ENCODE measurements at regions not wholly inside any gene's neighbourhood (a gene's known extent, or its start where the extent isn't known, plus 50 kb on each side); places are given as distances from the start of the nearest gene placed in this dataset.

GRCh38 chr9:120308495-120308894, 271.5 kb downstream of the CDK5RAP2 start:
- intact Hi-C loops (cut with micrococcal nuclease; ENCODE audit: unreplicated experiment) = no loop called here
- H3K27ac Mint-ChIP-seq (ENCODE audit: unreplicated experiment) = no peak overlapping the region
- no peak overlapping the region for H3K4me3 Mint-ChIP-seq (ENCODE audit: unreplicated experiment)
- TF ChIP-seq CTCF (IDR thresholded peaks at IDR 0.05; ENCODE audit: insufficient read depth in 1 of 2, low read depth in 1 of 2, low read length in 1 of 2, severe bottlenecking in 1 of 2, unreplicated experiment in 1 of 2) = no peak
- no TSS peak for BruUV-seq (replicated peaks)
- H3K27me3 ChIP-seq (replicated peaks; ENCODE audit: control insufficient read depth, insufficient read depth, low read length) = no peaks in the 10 kb centered on the region
- H3K4me1 ChIP-seq = no peaks in the 10 kb centered on the region
- no peak overlapping the region for H3K4me3 ChIP-seq (ENCODE audit: low read depth, low read length)
- ChIA-PET POLR2A (no interaction called here), CTCF (no interaction called here)
- H3K36me3 Mint-ChIP-seq (ENCODE audit: insufficient read depth, unreplicated experiment) = no peaks in the 10 kb centered on the region
- peak in 1 of 2 experiments; percentile 4 for DNase-seq
- H3K36me3 ChIP-seq (ENCODE audit: control insufficient read depth, insufficient read depth, low read length) = no peaks in the 10 kb centered on the region
- no peaks in the 10 kb centered on the region; the same call in 1 of the 2 replicates for H3K9me3 ChIP-seq
- no peaks in the 10 kb centered on the region for H3K9me3 Mint-ChIP-seq (ENCODE audit: unreplicated experiment)
- H3K4me1 Mint-ChIP-seq (ENCODE audit: low read depth, unreplicated experiment) = no peaks in the 10 kb centered on the region
- peaks cover 19% of the 10 kb centered on the region for H3K27me3 Mint-ChIP-seq (ENCODE audit: insufficient read depth, unreplicated experiment)

- Mint-ChIP-seq H3K9me3 (ENCODE audit: unreplicated experiment) (no peaks in the 10 kb centered on the region), H3K4me1 (ENCODE audit: low read depth, unreplicated experiment) (no peaks in the 10 kb centered on the region), H3K27me3 (ENCODE audit: insufficient read depth, unreplicated experiment) (peaks cover 23% of the 10 kb centered on the region), H3K36me3 (ENCODE audit: insufficient read depth, unreplicated experiment) (no peaks in the 10 kb centered on the region), H3K4me3 (ENCODE audit: unreplicated experiment) (no peak overlapping the region), H3K27ac (ENCODE audit: unreplicated experiment) (no peak overlapping the region)
- no TSS peak for BruUV-seq (replicated peaks)
- POLR2A ChIA-PET = no interaction called here
- no peak for TF ChIP-seq CTCF (IDR thresholded peaks at IDR 0.05; ENCODE audit: insufficient read depth in 1 of 2, low read depth in 1 of 2, low read length in 1 of 2, severe bottlenecking in 1 of 2, unreplicated experiment in 1 of 2)
- no peak overlapping the region for H3K4me3 ChIP-seq (ENCODE audit: low read depth, low read length)
- no peaks in the 10 kb centered on the region for H3K4me1 ChIP-seq
- DNase-seq = no peak
- no peaks in the 10 kb centered on the region for H3K27me3 ChIP-seq (replicated peaks; ENCODE audit: control insufficient read depth, insufficient read depth, low read length)
- CTCF ChIA-PET = no interaction called here
- no peaks in the 10 kb centered on the region for H3K36me3 ChIP-seq (ENCODE audit: control insufficient read depth, insufficient read depth, low read length)
- no peaks in the 10 kb centered on the region for H3K9me3 ChIP-seq
- intact Hi-C loops (cut with micrococcal nuclease; ENCODE audit: unreplicated experiment) = no loop called here
Observed at GRCh38 chr9:120307599-120307998, 272.4 kb downstream of the CDK5RAP2 start.

GRCh38 chr9:120306561-120306960, 273.4 kb downstream of the CDK5RAP2 start:
- POLR2A ChIA-PET = no interaction called here
- Histone ChIP-seq H3K4me3 (ENCODE audit: low read depth, low read length) (no peak overlapping the region), H3K27me3 (replicated peaks; ENCODE audit: control insufficient read depth, insufficient read depth, low read length) (no peaks in the 10 kb centered on the region), H3K36me3 (ENCODE audit: control insufficient read depth, insufficient read depth, low read length) (no peaks in the 10 kb centered on the region), H3K9me3 (no peaks in the 10 kb centered on the region), H3K4me1 (no peaks in the 10 kb centered on the region)
- H3K9me3 Mint-ChIP-seq (ENCODE audit: unreplicated experiment) = no peaks in the 10 kb centered on the region
- TF ChIP-seq CTCF (IDR thresholded peaks at IDR 0.05; ENCODE audit: insufficient read depth in 1 of 2, low read depth in 1 of 2, low read length in 1 of 2, severe bottlenecking in 1 of 2, unreplicated experiment in 1 of 2) = no peak
- no peak for DNase-seq
- no peak overlapping the region for H3K4me3 Mint-ChIP-seq (ENCODE audit: unreplicated experiment)
- H3K27me3 Mint-ChIP-seq (ENCODE audit: insufficient read depth, unreplicated experiment) = peaks cover 23% of the 10 kb centered on the region
- H3K4me1 Mint-ChIP-seq (ENCODE audit: low read depth, unreplicated experiment) = no peaks in the 10 kb centered on the region
- intact Hi-C loops (cut with micrococcal nuclease; ENCODE audit: unreplicated experiment) = no loop called here
- H3K36me3 Mint-ChIP-seq (ENCODE audit: insufficient read depth, unreplicated experiment) = no peaks in the 10 kb centered on the region
- no TSS peak for BruUV-seq (replicated peaks)
- H3K27ac Mint-ChIP-seq (ENCODE audit: unreplicated experiment) = no peak overlapping the region
- CTCF ChIA-PET = no interaction called here
